AG09319 (cell line): ENCODE measurements at regions not wholly inside any gene's neighbourhood (a gene's known extent, or its start where the extent isn't known, plus 50 kb on each side); places are given as distances from the start of the nearest gene placed in this dataset.
"Not testable (repeated sequence)": the region's sequence is repeated elsewhere in the genome, so short reads cannot be mapped to it uniquely, and the experiment has no call there.

ENCODE experiments used
- DNase-seq: peaks from one replicate; pipeline ENCODE4 v3.0.0-alpha.2; 2010; ENCODE audit warnings: low read depth; ENCODE audit errors: extremely low read depth

- not testable (repeated sequence) for DNase-seq
Measured at GRCh38 chr16:29285151-29285885, 121.2 kb downstream of the NPIPB11 start.

DNA sequence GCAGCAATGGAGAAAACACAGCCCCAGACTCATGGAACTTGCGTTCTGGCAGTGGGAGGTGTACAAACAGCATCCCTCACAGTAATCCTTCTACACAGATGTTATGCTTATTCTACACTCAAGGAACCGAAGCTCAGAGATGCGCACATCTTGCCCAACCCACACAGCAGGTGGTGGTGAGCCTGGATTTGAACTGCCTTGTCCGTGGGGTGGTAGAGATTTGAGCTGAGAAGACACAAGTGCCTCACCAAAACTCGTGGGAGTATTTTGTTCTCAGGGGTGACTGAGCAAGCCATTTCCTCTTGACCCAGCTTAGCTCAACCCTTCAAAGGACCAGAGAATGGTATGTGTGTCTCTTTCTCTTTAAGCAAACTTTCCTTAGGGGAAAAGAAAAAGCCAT, 121.8 kb downstream of the NPIPB11 start:
- not testable (repeated sequence) for DNase-seq

- not testable (repeated sequence) for DNase-seq
Measured at GRCh38 chr16:29284159-29284558, 122.4 kb downstream of the NPIPB11 start.

GRCh38 chr16:29278097-29278871, 128.2 kb downstream of the NPIPB11 start:
- not testable (repeated sequence) for DNase-seq

DNA sequence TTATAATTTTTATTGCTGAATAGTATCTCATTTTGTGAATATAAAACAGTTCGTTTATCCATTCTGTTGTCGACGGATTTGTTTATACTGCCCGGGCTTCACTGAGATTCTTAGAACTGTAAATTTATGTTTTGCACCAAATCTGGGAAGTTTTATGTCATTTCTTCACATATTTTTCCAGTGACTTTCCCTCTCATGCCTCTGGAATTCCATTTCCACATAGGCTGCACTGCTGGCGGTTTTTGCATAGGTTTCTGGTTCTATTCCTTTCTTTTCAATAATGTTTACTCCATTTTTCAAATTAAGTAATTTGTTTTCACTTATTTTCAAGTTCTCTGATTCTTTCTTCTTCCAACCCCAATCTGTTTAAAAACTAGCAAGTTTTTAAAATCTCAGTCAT, 130.1 kb downstream of the NPIPB11 start:
- not testable (repeated sequence) for DNase-seq

DNA sequence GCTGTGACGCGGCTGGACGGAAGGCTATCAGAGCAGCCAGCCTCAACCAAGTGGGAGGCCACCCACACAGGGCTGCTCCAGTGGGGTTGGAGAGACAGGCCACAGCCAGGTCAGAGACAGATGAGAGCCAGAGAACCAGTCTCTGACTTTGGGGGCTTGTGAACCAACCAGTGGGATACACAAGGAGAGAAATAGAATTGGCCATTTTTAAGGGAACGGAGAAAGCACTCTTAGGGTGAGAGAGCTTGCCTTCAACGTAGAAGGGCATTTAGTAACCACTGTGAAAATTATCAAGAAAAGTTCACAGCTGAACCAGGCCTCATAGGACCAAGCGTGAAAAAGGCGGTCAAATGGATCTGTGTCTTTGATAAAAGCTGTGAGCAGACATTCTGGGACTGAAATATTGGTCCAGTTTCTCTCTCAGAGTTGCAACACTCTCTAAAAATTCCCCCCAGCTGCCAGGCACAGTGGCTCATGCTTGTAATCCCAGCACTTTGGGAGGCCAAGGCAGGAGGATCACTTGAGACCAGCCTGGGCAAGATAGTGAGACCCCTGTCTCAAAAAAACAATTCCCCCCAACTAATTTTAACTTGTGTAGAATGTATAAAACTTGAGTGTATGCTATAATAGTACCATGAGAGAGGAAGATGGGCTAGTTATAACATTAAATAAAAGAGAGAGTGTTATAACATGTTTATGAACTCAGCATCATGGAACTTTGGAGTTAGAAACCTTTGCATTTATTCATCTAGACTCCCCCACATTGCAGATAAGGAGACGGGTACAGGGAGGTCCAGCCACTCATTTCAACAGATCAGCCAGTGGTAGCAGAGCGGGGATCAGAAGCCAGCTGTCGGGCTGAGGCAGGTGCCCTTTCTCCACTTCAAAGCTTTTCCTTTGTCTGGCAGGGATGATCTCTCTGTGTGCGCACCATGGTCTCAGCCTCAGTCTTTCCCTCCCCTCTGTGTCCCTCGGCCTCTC, 132.2 kb downstream of the NPIPB11 start:
- DNase-seq: not testable (repeated sequence)

GRCh38 chr16:29273298-29274054, 133.0 kb downstream of the NPIPB11 start:
- DNase-seq: not testable (repeated sequence)

DNA sequence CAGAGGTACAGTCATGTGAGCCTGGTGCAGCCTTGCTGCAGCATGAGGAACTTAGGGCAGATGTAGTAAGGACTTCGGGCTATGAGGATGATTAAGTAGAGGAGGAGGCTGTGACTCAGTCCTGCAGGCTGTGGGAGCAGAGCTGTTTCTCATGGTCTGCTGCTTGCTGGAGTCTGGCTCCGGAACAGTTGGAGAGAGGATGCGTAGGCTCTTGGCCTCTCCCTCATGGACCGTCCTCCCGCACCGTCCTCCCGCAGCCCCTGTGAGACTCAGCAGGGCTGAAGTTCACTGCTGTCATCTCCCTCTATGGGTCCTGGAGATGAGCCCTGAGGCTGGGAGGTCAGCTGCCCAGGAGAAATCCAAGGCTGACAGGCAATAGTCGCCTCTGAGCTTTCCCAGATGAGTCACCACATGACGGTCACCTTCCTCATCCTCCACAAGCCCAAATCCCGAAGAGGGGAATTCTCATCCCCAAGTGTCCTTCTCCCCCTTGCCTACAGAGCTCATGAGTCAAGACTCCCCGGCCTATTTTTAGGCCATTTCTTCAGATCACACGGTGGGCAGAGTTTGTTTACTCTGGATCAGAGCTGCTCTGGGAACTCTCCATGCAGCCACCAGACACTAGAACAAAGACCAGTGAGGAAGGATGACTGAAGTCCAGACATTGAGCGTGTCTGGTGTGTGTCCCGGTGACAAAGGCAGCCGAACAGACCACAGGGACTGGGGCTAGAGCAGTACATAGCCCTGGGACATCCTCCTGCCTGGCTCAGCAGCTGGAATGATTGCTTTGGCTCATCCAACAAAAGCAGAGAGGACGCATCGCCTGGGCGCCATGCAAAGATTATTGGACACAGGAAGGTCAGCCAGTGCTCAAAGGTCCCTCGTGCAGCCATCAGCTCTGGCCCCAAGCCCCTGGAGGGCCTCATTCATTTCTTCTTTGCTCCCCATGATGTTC, 134.5 kb downstream of the NPIPB11 start:
- not testable (repeated sequence) for DNase-seq

GRCh38 chr16:29270923-29271322, 135.6 kb downstream of the NPIPB11 start:
- DNase-seq: not testable (repeated sequence)

GRCh38 chr16:29270033-29270432, 136.5 kb downstream of the NPIPB11 start:
- not testable (repeated sequence) for DNase-seq

DNA sequence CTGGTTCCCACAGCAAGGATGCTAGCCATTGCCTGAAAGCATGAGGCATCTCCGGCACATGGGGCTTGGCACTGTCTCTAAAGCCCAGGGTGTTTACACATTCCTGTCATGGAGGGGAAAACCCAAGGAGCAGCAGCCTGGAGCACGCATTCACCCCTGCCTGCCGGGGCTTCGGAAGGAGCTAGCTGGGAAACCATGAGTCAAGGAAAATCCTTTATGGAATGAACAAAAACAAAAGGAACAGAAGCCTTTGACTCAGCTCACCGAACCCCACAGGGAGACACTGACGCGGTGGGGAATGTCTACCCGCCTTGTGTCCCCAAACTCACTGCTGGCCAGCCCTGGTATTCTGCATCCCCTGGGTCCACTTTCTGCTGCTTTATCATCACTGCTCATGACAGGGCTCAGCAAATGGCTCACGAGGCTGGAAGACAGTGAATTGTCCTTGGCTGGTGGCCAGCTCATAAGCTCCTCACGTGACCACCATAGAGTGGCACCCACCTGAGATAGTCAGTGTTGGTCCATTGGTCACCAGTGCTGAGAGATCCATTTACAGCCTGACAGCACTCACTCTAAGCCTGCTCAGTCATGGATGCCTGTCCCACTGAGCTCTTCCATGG, 137.2 kb downstream of the NPIPB11 start:
- DNase-seq: peak; percentile 61

DNA sequence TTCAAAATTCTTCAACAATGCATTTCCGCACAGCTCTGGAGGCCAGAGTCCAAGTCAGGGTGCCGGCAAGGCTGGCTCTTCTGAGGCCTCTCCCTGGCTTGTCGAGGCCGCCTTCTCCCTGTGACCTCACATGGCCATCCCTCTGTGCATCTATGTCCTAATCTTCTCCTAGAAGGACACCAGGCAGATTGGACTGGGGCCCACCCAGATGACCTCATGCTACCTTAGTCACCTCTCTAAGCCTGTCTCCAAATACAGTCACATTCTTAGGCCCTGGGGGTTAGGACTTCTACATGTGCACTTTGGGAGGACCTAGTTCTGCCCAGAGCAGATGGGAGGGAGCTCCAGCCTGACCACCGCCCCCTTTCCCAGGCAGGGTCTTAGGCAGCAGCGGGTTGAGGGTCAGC, 137.7 kb downstream of the NPIPB11 start:
- DNase-seq: not testable (repeated sequence)

DNA sequence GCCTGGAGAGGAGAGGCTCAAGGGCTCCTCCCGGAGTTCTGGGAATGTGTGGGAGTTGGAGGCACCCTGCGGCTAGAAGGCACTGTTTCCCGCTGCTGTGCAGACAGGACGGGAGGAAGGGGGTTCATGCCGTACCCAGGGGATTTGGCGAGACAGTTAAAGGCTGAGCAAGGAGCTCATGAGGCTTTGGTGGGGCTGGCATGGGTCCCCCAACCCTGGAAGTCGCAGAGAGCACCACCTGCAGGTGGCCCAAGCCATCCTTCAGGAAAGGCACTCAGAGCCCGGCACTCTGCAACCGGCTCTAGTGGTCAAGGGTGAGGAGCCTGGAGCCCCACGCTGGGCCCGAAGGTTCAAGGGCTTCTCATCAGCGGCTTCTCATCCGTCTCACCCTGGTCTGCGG, 138.2 kb downstream of the NPIPB11 start:
- not testable (repeated sequence) for DNase-seq

GRCh38 chr16:29267891-29268290, 138.6 kb downstream of the NPIPB11 start:
- not testable (repeated sequence) for DNase-seq

GRCh38 chr16:29267055-29267619, 139.4 kb downstream of the NPIPB11 start:
- not testable (repeated sequence) for DNase-seq

DNA sequence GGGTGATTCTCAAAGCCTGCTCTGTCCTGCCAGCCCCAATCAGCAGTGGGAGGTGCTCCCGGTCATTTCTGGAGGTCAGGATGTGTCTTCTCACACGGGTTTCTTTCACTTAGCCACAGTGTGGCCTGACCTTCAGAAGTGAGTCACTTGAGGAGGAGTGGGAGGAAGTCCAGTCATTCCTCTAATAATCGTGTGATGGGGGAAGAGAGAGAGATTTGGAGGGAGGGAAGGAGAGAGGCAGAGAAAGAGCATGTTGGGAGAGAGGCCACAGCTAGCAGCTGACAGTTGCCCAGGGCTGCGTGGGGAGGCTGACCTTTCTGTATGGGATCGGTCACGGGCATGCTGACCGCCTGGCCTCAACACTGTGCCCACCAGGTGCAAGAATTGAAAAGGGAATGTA, 139.9 kb downstream of the NPIPB11 start:
- peak; percentile 35 for DNase-seq

- peak; percentile 86 for DNase-seq
Measured at GRCh38 chr16:29265255-29265853, 141.2 kb downstream of the NPIPB11 start.
